Neural progenitor cell (in vitro differentiated cells): ENCODE measurements at regions not wholly inside any gene's neighbourhood (a gene's known extent, or its start where the extent isn't known, plus 50 kb on each side); places are given as distances from the start of the nearest gene placed in this dataset.

Experiments used
- EZH2 ChIP-seq: fragments of 200-600 bp; sonication (generic); IDR thresholded peaks from 2 replicates; pipeline ENCODE4 v1.6.1; 2017; ENCODE audit warnings: antibody characterized with exemption, mild to moderate bottlenecking, moderate library complexity
- EZH2phosphoT487 ChIP-seq: fragments of 200-600 bp; sonication (generic); IDR thresholded peaks from 2 replicates; pipeline ENCODE4 v1.6.1; 2017; ENCODE audit warnings: antibody characterized with exemption
- TF ChIP-seq, protein P1 (sequence below): fragments of 200-600 bp; sonication (generic); IDR thresholded peaks from 2 replicates; pipeline ENCODE4 v1.5.1; 2017; ENCODE audit warnings: antibody characterized with exemption, mild to moderate bottlenecking

- TF ChIP-seq, protein P1, sequence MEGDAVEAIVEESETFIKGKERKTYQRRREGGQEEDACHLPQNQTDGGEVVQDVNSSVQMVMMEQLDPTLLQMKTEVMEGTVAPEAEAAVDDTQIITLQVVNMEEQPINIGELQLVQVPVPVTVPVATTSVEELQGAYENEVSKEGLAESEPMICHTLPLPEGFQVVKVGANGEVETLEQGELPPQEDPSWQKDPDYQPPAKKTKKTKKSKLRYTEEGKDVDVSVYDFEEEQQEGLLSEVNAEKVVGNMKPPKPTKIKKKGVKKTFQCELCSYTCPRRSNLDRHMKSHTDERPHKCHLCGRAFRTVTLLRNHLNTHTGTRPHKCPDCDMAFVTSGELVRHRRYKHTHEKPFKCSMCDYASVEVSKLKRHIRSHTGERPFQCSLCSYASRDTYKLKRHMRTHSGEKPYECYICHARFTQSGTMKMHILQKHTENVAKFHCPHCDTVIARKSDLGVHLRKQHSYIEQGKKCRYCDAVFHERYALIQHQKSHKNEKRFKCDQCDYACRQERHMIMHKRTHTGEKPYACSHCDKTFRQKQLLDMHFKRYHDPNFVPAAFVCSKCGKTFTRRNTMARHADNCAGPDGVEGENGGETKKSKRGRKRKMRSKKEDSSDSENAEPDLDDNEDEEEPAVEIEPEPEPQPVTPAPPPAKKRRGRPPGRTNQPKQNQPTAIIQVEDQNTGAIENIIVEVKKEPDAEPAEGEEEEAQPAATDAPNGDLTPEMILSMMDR: no peak
- TF ChIP-seq EZH2phosphoT487 (no peak), EZH2 (no peak)
These were observed 86.8 kb upstream of the NOL4 start for GRCh38 chr18:34311468-34311867.
